OCI-LY1 (cell line): ENCODE measurements at regions not wholly inside any gene's neighbourhood (a gene's known extent, or its start where the extent isn't known, plus 50 kb on each side); places are given as distances from the start of the nearest gene placed in this dataset.

Experiments used
- H2AFZ ChIP-seq: fragments of 200-600 bp; sonication (generic), shearing (Covaris generic); 2 replicates; pipeline ENCODE4 v1.6.0; 2014; ENCODE audit warnings: antibody characterized with exemption, mild to moderate bottlenecking, low read length
- H3F3A ChIP-seq: fragments of 200-600 bp; sonication (generic), shearing (Covaris generic); 2 replicates; pipeline ENCODE4 v1.6.0; 2014; ENCODE audit warnings: mild to moderate bottlenecking, antibody characterized with exemption, low read length, moderate library complexity; ENCODE audit not compliant: insufficient read depth
- H3K27ac ChIP-seq: fragments of 200-600 bp; sonication (generic); 2 replicates; pipeline ENCODE4 v1.5.1; 2014; ENCODE audit warnings: low read length, mixed run types, mild to moderate bottlenecking, low read depth; ENCODE audit not compliant: poor library complexity, severe bottlenecking
- H3K27me3 ChIP-seq: fragments of 200-600 bp; sonication (generic); 2 replicates; pipeline ENCODE4 v1.6.0; 2014; ENCODE audit warnings: antibody characterized with exemption, mild to moderate bottlenecking, low read length, moderate library complexity; ENCODE audit not compliant: insufficient read depth
- H3K36me3 ChIP-seq: fragments of 200-600 bp; sonication (generic); 2 replicates; pipeline ENCODE4 v1.6.1; 2014; ENCODE audit warnings: mild to moderate bottlenecking, antibody characterized with exemption, low read length, moderate library complexity, mixed read lengths; ENCODE audit not compliant: insufficient read depth
- H3K4me1 ChIP-seq: fragments of 200-600 bp; sonication (generic); 2 replicates; pipeline ENCODE4 v1.5.1; 2014; ENCODE audit warnings: mild to moderate bottlenecking, low read length, moderate library complexity; ENCODE audit not compliant: insufficient read depth, severe bottlenecking
- H3K4me2 ChIP-seq: fragments of 200-600 bp; sonication (generic), shearing (Covaris generic); 2 replicates; pipeline ENCODE4 v1.6.1; 2014; ENCODE audit warnings: low read length
- H3K4me3 ChIP-seq: fragments of 200-600 bp; sonication (generic); 2 replicates; pipeline ENCODE4 v1.5.1; 2014; ENCODE audit warnings: low read length, low read depth, mild to moderate bottlenecking, mixed read lengths; ENCODE audit not compliant: poor library complexity, severe bottlenecking
- H3K79me2 ChIP-seq: fragments of 200-600 bp; shearing (Covaris generic); 2 replicates; pipeline ENCODE4 v1.6.1; 2016; ENCODE audit warnings: mixed run types, low read length, mixed read lengths; ENCODE audit not compliant: insufficient read depth
- H3K9ac ChIP-seq: fragments of 200-600 bp; sonication (generic), shearing (Covaris generic); 2 replicates; pipeline ENCODE4 v1.6.1; 2014; ENCODE audit warnings: mild to moderate bottlenecking, low read length, mixed read lengths
- H3K9me2 ChIP-seq: fragments of 200-600 bp; sonication (generic), shearing (Covaris generic); 2 replicates; pipeline ENCODE4 v1.6.1; 2014; ENCODE audit warnings: low read depth, mild to moderate bottlenecking, low read length, mixed read lengths
- H3K9me3 ChIP-seq: fragments of 200-600 bp; shearing (Covaris generic); 2 replicates; pipeline ENCODE4 v1.6.1; 2014; ENCODE audit warnings: low read length, mixed read lengths
- H4K20me1 ChIP-seq: fragments of 200-600 bp; sonication (generic), shearing (Covaris generic); 2 replicates; pipeline ENCODE4 v1.6.0; 2016; ENCODE audit warnings: mild to moderate bottlenecking, low read length; ENCODE audit not compliant: insufficient read depth
- EZH2 ChIP-seq: fragments of 200-600 bp; sonication (generic), shearing (Covaris generic); IDR thresholded peaks from 2 replicates; pipeline ENCODE4 v1.8.0; 2017; ENCODE audit warnings: borderline replicate concordance, mixed run types, mild to moderate bottlenecking, antibody characterized with exemption, low read length, moderate library complexity, mixed read lengths
- TF ChIP-seq, protein P1 (sequence below): fragments of 200-600 bp; sonication (generic), shearing (Covaris generic); IDR thresholded peaks from 2 replicates; pipeline ENCODE4 v1.5.1; 2017; ENCODE audit warnings: mild to moderate bottlenecking, antibody characterized with exemption, low read length, moderate library complexity, mixed read lengths

DNA sequence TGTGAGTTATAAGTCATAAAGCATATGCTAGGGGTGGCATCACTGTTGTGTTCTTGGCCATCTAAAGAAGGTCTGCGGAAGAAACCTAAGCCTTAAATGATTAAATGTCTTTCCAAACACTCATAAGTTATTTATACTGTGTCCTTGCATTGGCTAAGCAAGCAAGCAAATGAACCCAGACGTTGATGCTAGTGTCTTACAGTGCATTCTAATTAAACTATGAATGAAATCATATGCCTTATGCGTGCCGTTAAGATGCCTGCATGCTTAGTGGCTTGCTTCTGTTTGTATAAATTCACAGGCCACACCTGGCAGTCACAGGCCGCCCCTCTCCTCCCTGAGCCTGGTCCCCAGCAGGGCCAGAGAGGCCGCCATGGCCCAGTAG, 49.9 kb downstream of the RIN2 start:
- H4K20me1 ChIP-seq = no peaks in the 10 kb centered on the region
- H3K36me3 ChIP-seq = no peaks in the 10 kb centered on the region
- H3K9me2 ChIP-seq = no peaks in the 10 kb centered on the region
- no peak for TF ChIP-seq EZH2
- TF ChIP-seq, protein P1, sequence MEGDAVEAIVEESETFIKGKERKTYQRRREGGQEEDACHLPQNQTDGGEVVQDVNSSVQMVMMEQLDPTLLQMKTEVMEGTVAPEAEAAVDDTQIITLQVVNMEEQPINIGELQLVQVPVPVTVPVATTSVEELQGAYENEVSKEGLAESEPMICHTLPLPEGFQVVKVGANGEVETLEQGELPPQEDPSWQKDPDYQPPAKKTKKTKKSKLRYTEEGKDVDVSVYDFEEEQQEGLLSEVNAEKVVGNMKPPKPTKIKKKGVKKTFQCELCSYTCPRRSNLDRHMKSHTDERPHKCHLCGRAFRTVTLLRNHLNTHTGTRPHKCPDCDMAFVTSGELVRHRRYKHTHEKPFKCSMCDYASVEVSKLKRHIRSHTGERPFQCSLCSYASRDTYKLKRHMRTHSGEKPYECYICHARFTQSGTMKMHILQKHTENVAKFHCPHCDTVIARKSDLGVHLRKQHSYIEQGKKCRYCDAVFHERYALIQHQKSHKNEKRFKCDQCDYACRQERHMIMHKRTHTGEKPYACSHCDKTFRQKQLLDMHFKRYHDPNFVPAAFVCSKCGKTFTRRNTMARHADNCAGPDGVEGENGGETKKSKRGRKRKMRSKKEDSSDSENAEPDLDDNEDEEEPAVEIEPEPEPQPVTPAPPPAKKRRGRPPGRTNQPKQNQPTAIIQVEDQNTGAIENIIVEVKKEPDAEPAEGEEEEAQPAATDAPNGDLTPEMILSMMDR = no peak
- no peak overlapping the region for H3K4me2 ChIP-seq
- H3K79me2 ChIP-seq = no peaks in the 10 kb centered on the region
- no peak overlapping the region for H3K4me3 ChIP-seq
- H3K4me1 ChIP-seq = no peaks in the 10 kb centered on the region
- no peaks in the 10 kb centered on the region for H3K27me3 ChIP-seq
- no peaks in the 10 kb centered on the region for H3F3A ChIP-seq
- H2AFZ ChIP-seq = no peak overlapping the region
- no peak overlapping the region for H3K9ac ChIP-seq
- H3K27ac ChIP-seq = no peak overlapping the region
- H3K9me3 ChIP-seq = no peaks in the 10 kb centered on the region

DNA sequence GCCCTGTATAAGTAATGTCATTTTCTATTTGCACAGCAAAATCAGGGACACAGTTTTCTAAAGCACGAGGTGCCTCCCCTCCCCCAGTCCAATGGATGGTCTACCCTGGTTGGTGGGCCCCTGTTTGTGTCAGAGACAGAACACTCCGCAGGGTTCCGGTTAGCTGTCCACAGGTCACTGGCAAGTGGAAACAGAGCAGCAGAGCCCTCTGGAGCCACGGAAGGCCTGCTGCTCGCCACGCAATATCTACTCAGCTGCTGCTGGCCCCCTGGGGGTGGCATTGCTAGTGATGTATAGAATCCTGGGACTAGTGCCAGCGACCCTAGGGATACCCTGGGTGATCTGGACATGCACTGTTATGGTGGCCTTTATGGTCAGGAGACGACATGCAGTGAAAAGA, 50.4 kb downstream of the RIN2 start:
- Histone ChIP-seq H3F3A (no peaks in the 10 kb centered on the region), H3K4me2 (no peak overlapping the region), H3K9me2 (no peaks in the 10 kb centered on the region), H3K79me2 (no peaks in the 10 kb centered on the region), H4K20me1 (no peaks in the 10 kb centered on the region), H3K27me3 (no peaks in the 10 kb centered on the region), H3K27ac (no peak overlapping the region), H3K9me3 (no peaks in the 10 kb centered on the region), H3K4me1 (no peaks in the 10 kb centered on the region), H3K36me3 (no peaks in the 10 kb centered on the region), H3K9ac (no peak overlapping the region), H3K4me3 (no peak overlapping the region), H2AFZ (no peak overlapping the region)
- TF ChIP-seq EZH2 = no peak
- TF ChIP-seq, protein P1 = no peak

DNA sequence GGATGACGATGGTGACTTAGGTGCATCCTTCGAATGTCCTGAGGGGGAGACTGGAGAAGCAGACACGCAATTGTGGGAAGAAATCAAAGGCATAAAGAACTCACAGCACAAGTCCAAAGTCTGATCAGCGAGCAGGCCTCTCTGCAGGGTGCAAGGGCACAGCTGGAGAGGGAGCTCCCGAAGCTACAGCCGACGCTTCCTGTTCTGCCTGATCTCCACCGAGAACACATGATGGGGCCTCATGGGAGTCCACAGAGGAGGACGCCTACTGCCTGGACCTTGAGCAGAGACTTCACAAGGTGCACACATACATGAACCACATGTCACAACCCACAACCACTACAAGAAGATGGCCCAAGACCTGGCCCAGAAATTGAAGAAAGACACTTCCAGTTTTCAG, 51.4 kb downstream of the RIN2 start:
- H3K79me2 ChIP-seq = no peaks in the 10 kb centered on the region
- no peaks in the 10 kb centered on the region for H4K20me1 ChIP-seq
- H3K4me2 ChIP-seq = no peak overlapping the region
- no peak for TF ChIP-seq EZH2
- TF ChIP-seq, protein P1 = no peak
- H3K9me3 ChIP-seq = no peaks in the 10 kb centered on the region
- no peaks in the 10 kb centered on the region for H3K36me3 ChIP-seq
- H3K9me2 ChIP-seq = no peaks in the 10 kb centered on the region
- no peak overlapping the region for H3K4me3 ChIP-seq
- H3K27ac ChIP-seq = no peak overlapping the region
- H3K4me1 ChIP-seq = no peaks in the 10 kb centered on the region
- H3K9ac ChIP-seq = no peak overlapping the region
- no peak overlapping the region for H2AFZ ChIP-seq
- H3K27me3 ChIP-seq = no peaks in the 10 kb centered on the region
- H3F3A ChIP-seq = no peaks in the 10 kb centered on the region
